Pons (tissue), 1 donor: ENCODE measurements at regions not wholly inside any gene's neighbourhood (a gene's known extent, or its start where the extent isn't known, plus 50 kb on each side); places are given as distances from the start of the nearest gene placed in this dataset.

ENCODE experiments used
- DNase-seq: peaks from one replicate; pipeline ENCODE4 v3.0.0-alpha.2; 2016; ENCODE audit warnings: low spot score

GRCh38 chr2:83786140-83786539, 672.9 kb downstream of the SUCLG1 start:
- DNase-seq = no peak

- no peak for DNase-seq
These were observed 674.1 kb downstream of the SUCLG1 start for GRCh38 chr2:83784947-83785346.

- DNase-seq = no peak
These were observed 674.8 kb downstream of the SUCLG1 start for GRCh38 chr2:83784315-83784714.

- no peak for DNase-seq
These were observed 677.0 kb downstream of the SUCLG1 start for GRCh38 chr2:83782122-83782521.

- no peak for DNase-seq
These were observed 694.6 kb downstream of the SUCLG1 start for GRCh38 chr2:83764447-83765005.

- no peak for DNase-seq
These were observed 701.8 kb downstream of the SUCLG1 start for GRCh38 chr2:83757329-83757728.

- no peak for DNase-seq
These were observed 702.9 kb downstream of the SUCLG1 start for GRCh38 chr2:83756219-83756618.

GRCh38 chr2:83747141-83747540, 711.9 kb downstream of the SUCLG1 start:
- DNase-seq = no peak

GRCh38 chr2:83744855-83745254, 714.2 kb downstream of the SUCLG1 start:
- no peak for DNase-seq

GRCh38 chr2:83742117-83742782, 716.8 kb downstream of the SUCLG1 start:
- peak; percentile 1 for DNase-seq

GRCh38 chr2:83730223-83730622, 728.9 kb downstream of the SUCLG1 start:
- no peak for DNase-seq

- DNase-seq = no peak
These were observed 733.3 kb downstream of the SUCLG1 start for GRCh38 chr2:83725735-83726134.

- no peak for DNase-seq
These were observed 753.9 kb downstream of the SUCLG1 start for GRCh38 chr2:83705146-83705545.

- no peak for DNase-seq
These were observed 755.5 kb downstream of the SUCLG1 start for GRCh38 chr2:83703598-83703997.

GRCh38 chr2:83696838-83697237, 762.2 kb downstream of the SUCLG1 start:
- DNase-seq = no peak

- DNase-seq = no peak
These were observed 763.5 kb downstream of the SUCLG1 start for GRCh38 chr2:83695530-83695929.

- no peak for DNase-seq
These were observed 764.0 kb downstream of the SUCLG1 start for GRCh38 chr2:83695037-83695436.

- DNase-seq = no peak
These were observed 769.7 kb downstream of the SUCLG1 start for GRCh38 chr2:83689402-83689801.

GRCh38 chr2:83686863-83687262, 772.2 kb downstream of the SUCLG1 start:
- peak; percentile 61 for DNase-seq

GRCh38 chr2:83674050-83674449, 785.0 kb downstream of the SUCLG1 start:
- DNase-seq = no peak

- no peak for DNase-seq
These were observed 793.2 kb downstream of the SUCLG1 start for GRCh38 chr2:83665894-83666293.

GRCh38 chr2:83665154-83665553, 793.9 kb downstream of the SUCLG1 start:
- DNase-seq = no peak

- DNase-seq = no peak
These were observed 797.4 kb downstream of the SUCLG1 start for GRCh38 chr2:83661711-83662110.

- DNase-seq = no peak
These were observed 804.9 kb downstream of the SUCLG1 start for GRCh38 chr2:83654091-83654611.
